ENCODE measurements at regions not wholly inside any gene's neighbourhood (a gene's known extent, or its start where the extent isn't known, plus 50 kb on each side); places are given as distances from the start of the nearest gene placed in this dataset.
"Not testable (repeated sequence)": the region's sequence is repeated elsewhere in the genome, so short reads cannot be mapped to it uniquely, and the experiment has no call there.

DNA sequence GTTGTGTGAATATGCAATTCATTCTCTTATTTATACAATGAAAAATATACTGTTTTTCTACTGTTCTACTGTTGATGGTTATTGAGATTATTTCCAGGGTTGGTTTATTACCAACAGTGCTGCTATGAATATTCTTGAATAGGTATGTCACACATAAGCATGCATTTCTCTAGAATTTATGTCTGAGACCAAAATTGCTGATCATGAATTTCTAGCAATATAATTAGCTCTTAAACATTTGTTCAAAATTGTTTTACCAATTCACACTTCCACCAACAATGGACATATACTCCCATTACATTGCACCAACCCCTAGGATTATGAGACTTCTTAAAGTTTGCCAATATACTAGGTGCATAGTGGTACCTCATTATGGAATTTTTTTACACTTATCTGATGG is 164.1 kb upstream of the KCNQ5 start:
- DNase-seq (ENCODE audit: low read depth) = no peak

- no peak for DNase-seq (ENCODE audit: low read depth)
These were observed 163.3 kb upstream of the KCNQ5 start for GRCh38 chr6:72458521-72458920.

GRCh38 chr6:72461144-72461543 is 160.7 kb upstream of the KCNQ5 start:
- DNase-seq (ENCODE audit: low read depth) = no peak

DNA sequence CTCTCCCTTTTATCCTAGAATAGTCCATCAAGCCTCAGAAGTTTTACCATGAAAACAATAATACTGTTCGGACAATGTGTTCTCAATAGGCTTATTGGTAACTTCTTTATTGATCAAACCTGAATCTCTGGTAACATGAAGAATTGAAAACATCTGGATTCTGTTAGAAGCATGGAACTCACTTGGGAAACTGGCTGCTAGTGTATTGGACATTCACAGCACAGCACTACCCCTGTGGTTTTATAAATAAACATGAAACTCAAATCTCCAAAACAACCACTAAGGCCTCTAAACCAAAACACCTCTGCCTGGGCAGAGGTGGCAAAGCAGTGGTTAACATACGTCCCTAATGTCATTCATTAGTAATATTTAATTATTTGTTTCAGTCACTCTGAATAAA is 157.6 kb upstream of the KCNQ5 start:
- DNase-seq (ENCODE audit: low read depth) = no peak

DNA sequence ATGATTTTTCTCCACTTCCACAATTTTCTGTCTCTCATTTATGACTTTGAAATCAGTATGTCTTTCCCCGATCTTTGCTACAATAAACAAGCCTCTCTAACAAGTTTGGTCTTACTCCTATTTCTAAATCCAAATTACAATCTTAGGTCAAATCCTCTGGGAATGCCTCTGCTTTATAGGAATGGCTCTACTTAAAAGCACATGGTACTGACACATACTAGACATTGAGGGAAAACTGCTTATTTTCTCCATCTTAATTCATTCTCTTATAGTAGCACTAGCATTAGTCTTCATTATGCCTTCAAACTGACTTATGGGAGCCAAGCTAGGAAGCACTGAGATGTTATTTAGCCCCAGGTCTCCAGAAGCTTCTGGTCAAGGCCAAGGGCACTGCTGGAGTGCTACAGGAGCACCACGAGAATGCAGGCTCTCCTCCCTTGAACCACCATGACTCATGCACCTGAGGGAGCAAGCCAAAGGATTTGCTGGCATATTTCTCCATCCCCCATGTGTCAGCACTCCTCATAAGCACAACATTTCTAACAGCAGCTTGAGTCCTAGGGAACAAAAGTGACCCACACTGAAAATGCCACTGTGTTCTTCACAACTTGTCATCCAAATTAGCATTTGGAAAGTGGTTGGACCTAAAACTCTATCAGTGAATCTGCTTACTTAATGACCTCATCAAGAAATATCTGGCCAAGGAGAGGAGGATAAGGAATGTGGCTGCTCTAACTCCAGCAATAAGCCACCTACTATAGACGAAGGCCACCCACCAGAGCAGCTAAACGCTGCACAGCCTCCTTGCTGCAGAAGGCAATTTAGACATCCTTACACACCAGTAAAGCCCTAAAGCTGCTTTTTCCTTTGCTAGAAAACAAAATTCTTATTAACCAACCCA is 156.8 kb upstream of the KCNQ5 start:
- DNase-seq (ENCODE audit: low read depth) = peak; percentile 88

GRCh38 chr6:72466471-72466870 is 155.4 kb upstream of the KCNQ5 start:
- no peak for DNase-seq (ENCODE audit: low read depth)

- DNase-seq (ENCODE audit: low read depth) = no peak
These were observed 154.8 kb upstream of the KCNQ5 start for GRCh38 chr6:72466971-72467566.

- not testable (repeated sequence) for DNase-seq (ENCODE audit: low read depth)
These were observed 152.4 kb upstream of the KCNQ5 start for GRCh38 chr6:72469406-72469983.

GRCh38 chr6:72476051-72476450 is 145.8 kb upstream of the KCNQ5 start:
- no peak for DNase-seq (ENCODE audit: low read depth)

- no peak for DNase-seq (ENCODE audit: low read depth)
These were observed 145.2 kb upstream of the KCNQ5 start for GRCh38 chr6:72476646-72477045.

- DNase-seq (ENCODE audit: low read depth) = no peak
These were observed 126.4 kb upstream of the KCNQ5 start for GRCh38 chr6:72495441-72495840.

- DNase-seq (ENCODE audit: low read depth) = no peak
These were observed 124.7 kb upstream of the KCNQ5 start for GRCh38 chr6:72497186-72497585.

DNA sequence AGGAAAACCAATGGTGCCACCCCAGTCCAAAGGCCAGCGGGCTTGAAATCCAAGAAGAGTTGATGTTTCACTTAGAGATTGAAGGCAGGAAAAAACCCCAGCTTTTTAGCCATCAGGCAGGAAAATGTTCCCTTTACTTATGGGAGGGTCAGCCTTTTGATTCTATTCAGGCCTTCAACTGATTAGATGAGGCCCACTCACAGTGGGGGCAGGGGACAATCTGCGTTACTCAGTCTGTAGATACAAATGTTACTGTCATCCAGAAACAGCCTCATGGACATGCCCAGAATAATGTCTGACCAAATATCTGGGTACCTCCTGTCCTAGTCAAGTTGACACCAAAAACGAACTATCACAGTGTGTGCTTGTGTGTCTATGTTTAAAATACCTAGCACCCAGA is 121.2 kb upstream of the KCNQ5 start:
- no peak for DNase-seq (ENCODE audit: low read depth)

- no peak for DNase-seq (ENCODE audit: low read depth)
These were observed 117.5 kb upstream of the KCNQ5 start for GRCh38 chr6:72504406-72504805.

DNA sequence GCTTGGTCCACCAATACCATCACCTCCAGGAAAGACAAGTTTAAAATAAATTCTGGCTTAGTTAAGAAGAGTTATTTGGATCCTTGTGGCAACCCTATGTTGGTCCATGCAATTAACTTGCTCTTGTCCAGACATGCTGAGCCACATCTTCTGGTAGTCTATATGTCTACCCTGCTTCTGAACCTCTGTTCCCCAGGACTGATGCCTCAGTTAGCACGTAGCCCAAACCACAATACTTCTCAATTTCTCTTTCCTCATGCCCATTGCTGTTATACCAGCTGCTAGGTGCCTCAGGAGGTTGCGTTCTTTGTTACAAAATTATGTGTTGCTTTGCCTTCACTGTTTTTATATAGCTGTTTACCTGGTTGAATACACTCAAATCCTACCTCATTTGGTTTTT is 116.4 kb upstream of the KCNQ5 start:
- DNase-seq (ENCODE audit: low read depth) = no peak

- no peak for DNase-seq (ENCODE audit: low read depth)
These were observed 102.0 kb upstream of the KCNQ5 start for GRCh38 chr6:72519871-72520270.

DNA sequence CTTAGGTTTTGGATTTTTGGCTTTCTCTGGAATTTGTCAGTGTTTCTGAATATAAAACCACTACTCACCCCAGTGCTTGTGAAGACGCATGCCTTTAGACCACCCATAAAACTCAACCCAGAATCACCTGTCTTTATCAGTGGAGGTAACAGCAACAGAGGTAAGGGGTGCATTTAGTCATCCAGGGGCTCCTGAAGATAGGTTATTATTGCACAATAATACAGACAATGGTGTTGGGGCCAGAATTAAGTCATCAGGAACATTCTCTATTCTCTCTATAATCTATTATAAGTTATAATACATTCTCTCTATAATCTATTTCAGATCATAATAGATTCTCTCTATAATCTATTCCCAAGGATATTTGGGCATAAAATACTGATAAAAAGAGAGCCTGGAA is 100.2 kb upstream of the KCNQ5 start:
- no peak for DNase-seq (ENCODE audit: low read depth)

- DNase-seq (ENCODE audit: low read depth) = peak; percentile 17
These were observed 99.1 kb upstream of the KCNQ5 start for GRCh38 chr6:72522735-72523141.

GRCh38 chr6:72524011-72524645 is 97.7 kb upstream of the KCNQ5 start:
- no peak for DNase-seq (ENCODE audit: low read depth)

DNA sequence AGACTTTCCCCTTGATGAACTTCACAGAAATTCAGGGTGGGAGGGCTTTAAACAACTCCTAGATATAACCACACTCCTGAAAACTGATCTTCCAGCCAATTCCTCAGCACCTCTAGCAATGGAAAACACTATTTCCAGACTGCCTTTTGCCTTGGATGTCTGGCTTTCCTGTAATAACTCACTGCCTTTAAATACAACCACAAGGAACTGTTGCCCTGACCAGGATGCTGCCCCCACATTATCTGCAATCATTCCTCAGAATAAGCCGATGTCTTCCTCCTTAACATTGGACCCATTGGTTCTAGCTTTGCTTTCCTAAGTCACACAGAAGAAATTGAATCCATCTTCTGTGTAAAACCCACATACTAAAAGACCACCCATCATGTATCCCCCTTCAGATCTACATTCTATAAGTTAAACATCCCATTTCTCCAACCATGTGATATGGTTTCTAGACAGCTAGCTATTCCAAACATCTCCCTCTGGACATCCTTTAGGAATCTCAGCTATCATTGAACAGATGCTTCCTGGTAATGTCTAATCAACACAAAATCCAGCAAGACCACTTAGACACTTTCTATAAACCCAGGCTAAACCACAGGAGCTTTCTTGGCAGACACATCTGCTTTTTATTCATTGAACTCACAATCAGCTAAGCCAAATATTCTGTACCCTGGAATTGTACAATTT is 95.9 kb upstream of the KCNQ5 start:
- DNase-seq (ENCODE audit: low read depth) = no peak

DNA sequence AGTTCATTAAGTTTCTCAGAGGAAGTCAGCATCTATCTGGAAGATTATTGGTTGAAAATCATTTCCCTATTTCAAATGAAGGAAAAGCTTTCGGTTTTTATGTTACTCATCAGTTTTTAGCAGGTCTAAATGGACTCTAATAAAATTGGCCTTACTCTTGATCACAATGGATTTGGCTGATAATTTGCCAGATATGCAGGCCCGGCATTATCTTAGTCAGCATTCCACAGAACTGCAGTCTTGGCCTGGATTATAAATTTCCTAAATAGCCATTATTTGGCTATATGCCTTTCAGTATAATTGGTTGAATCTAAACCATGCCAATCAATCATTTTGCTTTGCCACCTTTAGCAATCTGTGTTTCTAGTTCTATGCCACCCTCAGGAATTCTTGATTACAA is 91.7 kb upstream of the KCNQ5 start:
- no peak for DNase-seq (ENCODE audit: low read depth)

- no peak for DNase-seq (ENCODE audit: low read depth)
These were observed 91.1 kb upstream of the KCNQ5 start for GRCh38 chr6:72530750-72531149.

Data from ELR (cell line).